Keratinocyte (primary cell): ENCODE measurements at regions not wholly inside any gene's neighbourhood (a gene's known extent, or its start where the extent isn't known, plus 50 kb on each side); places are given as distances from the start of the nearest gene placed in this dataset.

Source experiments
- CTCF ChIP-seq, 3 experiments: IDR thresholded peaks in 1 of 3; conservative IDR thresholded peaks in 1 of 3; optimal IDR thresholded peaks in 1 of 3; 2 replicates in 2 of 3; 3 replicates in 1 of 3; pipeline versions ENCODE3 to v1.5.1; 2011; ENCODE audit warnings: low read length in 3 of 3, mild to moderate bottlenecking in 3 of 3, moderate library complexity in 2 of 3, control low read depth in 1 of 3, inconsistent platforms in 1 of 3; ENCODE audit not compliant: insufficient read depth in 2 of 3; ENCODE audit errors: extremely low read depth in 1 of 3
- EZH2 ChIP-seq: IDR thresholded peaks from one replicate; pipeline ENCODE4 v1.6.1; 2012; ENCODE audit warnings: inconsistent platforms, mild to moderate bottlenecking, low read length, moderate library complexity

DNA sequence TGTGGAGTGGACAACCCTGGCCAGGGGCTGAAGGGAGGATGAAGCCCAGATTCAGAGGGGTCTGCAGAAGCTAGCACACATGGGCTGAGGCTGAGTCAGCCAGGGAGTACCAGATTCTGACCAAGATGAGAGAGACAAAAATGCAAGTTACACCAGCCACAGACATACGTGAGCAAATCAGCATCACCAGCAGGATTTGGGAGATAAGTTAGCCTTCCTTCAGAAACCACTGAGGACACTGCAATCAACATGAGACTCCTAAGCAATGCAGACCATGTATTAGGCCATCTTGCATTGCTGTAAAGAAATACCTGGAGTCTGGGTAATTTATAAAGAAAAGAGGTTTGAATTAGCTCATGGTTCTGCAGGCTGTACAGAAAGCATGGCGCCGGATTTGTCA, 57.0 kb upstream of the PAGE5 start:
- no peak for TF ChIP-seq CTCF (optimal IDR thresholded peaks at IDR 0.05 in 1 of 3, IDR thresholded peaks at IDR 0.05 in 1 of 3, conservative IDR thresholded peaks at IDR 0.05 in 1 of 3; ENCODE audit: extremely low read depth in 1 of 3, insufficient read depth in 2 of 3, low read length in 3 of 3)
- TF ChIP-seq EZH2: no peak
